Stimulated activated effector memory CD8-positive, alpha-beta T cell treated with anti-CD3 and anti-CD28 coated beads, Interleukin-12 subunit alpha, Interleukin-12 subunit beta, amount 100 ng/mL, for 72 hours (primary cell): ENCODE measurements at regions not wholly inside any gene's neighbourhood (a gene's known extent, or its start where the extent isn't known, plus 50 kb on each side); places are given as distances from the start of the nearest gene placed in this dataset.

Experiments
- ATAC-seq: fragments of 150-1000 bp; cut with Tn5 transposase; 2 replicates; pipeline ENCODE4 v1.10.0; 2021
- DNase-seq, 2 donors: peaks; one replicate each; pipeline ENCODE4 v3.0.0; 2021 to 2022; ENCODE audit warnings: low spot score in 2 of 2
- H3K27ac Mint-ChIP-seq: one replicate; pipeline ENCODE4 v1.8.0; 2022; ENCODE audit warnings: mild to moderate bottlenecking, mixed read lengths
- H3K36me3 Mint-ChIP-seq: one replicate; pipeline ENCODE4 v1.8.0; 2022; ENCODE audit warnings: mild to moderate bottlenecking, mixed read lengths
- H3K4me1 Mint-ChIP-seq: one replicate; pipeline ENCODE4 v1.8.0; 2022; ENCODE audit warnings: mixed read lengths
- H3K4me3 Mint-ChIP-seq: one replicate; pipeline ENCODE4 v1.8.0; 2022; ENCODE audit warnings: mild to moderate bottlenecking, mixed read lengths
- H3K9me3 Mint-ChIP-seq: one replicate; pipeline ENCODE4 v1.8.0; 2022; ENCODE audit warnings: mixed read lengths

GRCh38 chr7:17067691-17068090 is 185.9 kb upstream of the AGR3 start:
- no peak for DNase-seq
- ATAC-seq = no peak
- H3K9me3 Mint-ChIP-seq = no peaks in the 10 kb centered on the region
- no peaks in the 10 kb centered on the region for H3K36me3 Mint-ChIP-seq
- H3K27ac Mint-ChIP-seq = no peak overlapping the region
- H3K4me3 Mint-ChIP-seq = no peak overlapping the region
- H3K4me1 Mint-ChIP-seq = peaks cover 7% of the 10 kb centered on the region

- Mint-ChIP-seq H3K4me3 (no peak overlapping the region), H3K4me1 (peaks cover 7% of the 10 kb centered on the region), H3K36me3 (no peaks in the 10 kb centered on the region), H3K9me3 (no peaks in the 10 kb centered on the region), H3K27ac (no peak overlapping the region)
- peak; percentile 76 for ATAC-seq
- no peak for DNase-seq
Measured at GRCh38 chr7:17069146-17069545, 187.4 kb upstream of the AGR3 start.

GRCh38 chr7:17070231-17070708 is 188.5 kb upstream of the AGR3 start:
- no peaks in the 10 kb centered on the region for H3K36me3 Mint-ChIP-seq
- H3K27ac Mint-ChIP-seq = no peak overlapping the region
- no peak overlapping the region for H3K4me3 Mint-ChIP-seq
- no peak for ATAC-seq
- no peaks in the 10 kb centered on the region for H3K9me3 Mint-ChIP-seq
- no peak for DNase-seq
- peaks cover 7% of the 10 kb centered on the region for H3K4me1 Mint-ChIP-seq

GRCh38 chr7:17071866-17072265 is 190.1 kb upstream of the AGR3 start:
- Mint-ChIP-seq H3K4me1 (peaks cover 7% of the 10 kb centered on the region), H3K36me3 (no peaks in the 10 kb centered on the region), H3K4me3 (no peak overlapping the region), H3K27ac (no peak overlapping the region), H3K9me3 (no peaks in the 10 kb centered on the region)
- ATAC-seq (peak; percentile 69), DNase-seq (no peak)

- Mint-ChIP-seq H3K4me1 (no peaks in the 10 kb centered on the region), H3K27ac (no peak overlapping the region), H3K9me3 (no peaks in the 10 kb centered on the region), H3K36me3 (no peaks in the 10 kb centered on the region), H3K4me3 (no peak overlapping the region)
- ATAC-seq = no peak
- DNase-seq = no peak
Measured at GRCh38 chr7:17075601-17076255, 193.9 kb upstream of the AGR3 start.

- Mint-ChIP-seq H3K27ac (no peak overlapping the region), H3K9me3 (no peaks in the 10 kb centered on the region), H3K4me1 (no peaks in the 10 kb centered on the region), H3K4me3 (no peak overlapping the region), H3K36me3 (no peaks in the 10 kb centered on the region)
- ATAC-seq (no peak), DNase-seq (no peak)
Measured at GRCh38 chr7:17078298-17078697, 196.5 kb upstream of the AGR3 start.

GRCh38 chr7:17083392-17084165 is 201.8 kb upstream of the AGR3 start:
- ATAC-seq (no peak), DNase-seq (no peak)
- H3K27ac Mint-ChIP-seq = no peak overlapping the region

DNA sequence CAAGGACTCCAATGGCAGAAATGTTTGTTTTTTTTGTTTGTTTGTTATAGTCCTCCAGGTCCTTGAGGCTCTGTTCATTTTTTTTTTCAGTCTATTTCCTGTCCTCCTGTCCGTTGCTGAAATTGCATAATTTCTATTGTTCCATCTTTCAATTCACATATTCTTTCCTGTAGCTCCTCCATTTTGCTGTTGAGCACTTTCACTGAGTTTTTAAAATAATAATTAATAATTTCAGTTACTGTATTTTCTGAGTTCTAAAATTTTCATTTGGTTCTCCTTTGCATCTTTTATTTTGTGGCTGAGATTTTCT is 202.3 kb upstream of the AGR3 start:
- Mint-ChIP-seq H3K4me3 (no peak overlapping the region), H3K4me1 (no peaks in the 10 kb centered on the region), H3K9me3 (peaks cover 3% of the 10 kb centered on the region), H3K27ac (no peak overlapping the region), H3K36me3 (no peaks in the 10 kb centered on the region)
- no peak for DNase-seq
- ATAC-seq = no peak

More at GRCh38 chr7:17083392-17084165, 201.8 kb upstream of the AGR3 start:
- no peaks in the 10 kb centered on the region for H3K36me3 Mint-ChIP-seq
- H3K4me3 Mint-ChIP-seq = no peak overlapping the region
- H3K4me1 Mint-ChIP-seq = no peaks in the 10 kb centered on the region
- peaks cover 3% of the 10 kb centered on the region for H3K9me3 Mint-ChIP-seq

- no peak overlapping the region for H3K4me3 Mint-ChIP-seq
- H3K27ac Mint-ChIP-seq = no peak overlapping the region
- peaks cover 3% of the 10 kb centered on the region for H3K9me3 Mint-ChIP-seq
- H3K4me1 Mint-ChIP-seq = no peaks in the 10 kb centered on the region
- DNase-seq = no peak
- ATAC-seq = no peak
- no peaks in the 10 kb centered on the region for H3K36me3 Mint-ChIP-seq
Measured at GRCh38 chr7:17085186-17085585, 203.4 kb upstream of the AGR3 start.

DNA sequence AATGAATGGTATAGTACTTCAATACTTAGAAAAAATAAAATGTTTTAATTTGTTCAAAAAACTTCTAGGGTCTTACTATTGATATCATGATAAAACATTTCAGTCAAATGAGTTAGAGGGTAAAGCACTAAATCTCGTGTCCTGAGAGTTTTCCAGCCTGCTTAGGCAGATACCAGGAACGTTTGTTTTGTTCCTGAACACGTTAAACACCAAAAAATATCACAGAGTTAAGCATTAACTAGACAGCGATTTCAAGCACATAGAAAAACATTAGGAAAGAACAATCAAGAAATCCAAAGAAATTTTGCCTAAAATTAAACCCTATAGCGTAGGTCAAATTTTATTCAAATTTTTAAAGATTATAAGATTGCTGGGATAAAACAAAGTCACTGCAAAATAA is 204.6 kb upstream of the AGR3 start:
- H3K27ac Mint-ChIP-seq = no peak overlapping the region
- DNase-seq = no peak
- no peaks in the 10 kb centered on the region for H3K4me1 Mint-ChIP-seq
- H3K36me3 Mint-ChIP-seq = no peaks in the 10 kb centered on the region
- H3K4me3 Mint-ChIP-seq = no peak overlapping the region
- peaks cover 3% of the 10 kb centered on the region for H3K9me3 Mint-ChIP-seq
- no peak for ATAC-seq

DNA sequence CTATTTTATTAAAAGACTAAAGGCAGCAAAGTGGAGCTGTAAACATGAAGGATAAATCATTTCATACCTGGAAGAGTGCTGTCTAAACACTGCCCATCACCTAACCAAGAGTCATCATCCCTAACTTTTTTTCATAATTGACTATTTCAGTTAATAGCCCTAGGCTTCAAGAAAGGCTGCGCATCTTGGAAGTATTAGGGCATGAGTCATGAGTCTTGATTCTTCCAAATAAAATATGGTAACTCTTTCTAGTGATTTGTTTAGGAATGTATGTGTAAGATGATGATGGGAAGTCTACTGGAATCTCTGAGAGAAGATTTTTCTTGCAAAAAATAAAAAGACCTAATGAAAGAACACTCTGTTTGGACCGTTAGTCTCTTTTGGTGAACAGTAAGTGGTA is 207.7 kb upstream of the AHR start:
- Mint-ChIP-seq H3K9me3 (no peaks in the 10 kb centered on the region), H3K4me1 (no peaks in the 10 kb centered on the region), H3K36me3 (no peaks in the 10 kb centered on the region), H3K27ac (no peak overlapping the region), H3K4me3 (no peak overlapping the region)
- DNase-seq = no peak
- no peak for ATAC-seq

DNA sequence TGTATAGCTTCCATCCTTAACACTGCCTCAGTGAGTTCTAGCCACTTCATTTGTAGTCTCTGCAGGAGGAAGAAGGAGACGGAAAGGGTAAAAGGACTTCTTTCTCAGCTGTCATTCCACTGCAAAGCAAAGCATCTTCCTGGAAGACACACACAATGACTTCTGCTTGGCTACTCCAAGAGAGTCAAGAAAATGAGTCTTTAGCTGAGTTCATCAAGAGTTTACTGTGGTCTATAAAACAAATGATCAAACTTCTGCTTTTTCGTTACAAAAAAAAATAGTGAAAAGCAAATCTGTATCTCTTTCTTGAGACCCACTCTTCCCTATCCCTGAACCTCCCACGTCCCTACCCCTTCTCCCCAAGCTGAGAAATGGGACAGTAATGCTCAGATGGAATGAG is 205.0 kb upstream of the AHR start:
- ATAC-seq (no peak), DNase-seq (no peak)
- Mint-ChIP-seq H3K36me3 (no peaks in the 10 kb centered on the region), H3K9me3 (no peaks in the 10 kb centered on the region), H3K4me3 (no peak overlapping the region), H3K4me1 (peaks cover 6% of the 10 kb centered on the region), H3K27ac (no peak overlapping the region)

DNA sequence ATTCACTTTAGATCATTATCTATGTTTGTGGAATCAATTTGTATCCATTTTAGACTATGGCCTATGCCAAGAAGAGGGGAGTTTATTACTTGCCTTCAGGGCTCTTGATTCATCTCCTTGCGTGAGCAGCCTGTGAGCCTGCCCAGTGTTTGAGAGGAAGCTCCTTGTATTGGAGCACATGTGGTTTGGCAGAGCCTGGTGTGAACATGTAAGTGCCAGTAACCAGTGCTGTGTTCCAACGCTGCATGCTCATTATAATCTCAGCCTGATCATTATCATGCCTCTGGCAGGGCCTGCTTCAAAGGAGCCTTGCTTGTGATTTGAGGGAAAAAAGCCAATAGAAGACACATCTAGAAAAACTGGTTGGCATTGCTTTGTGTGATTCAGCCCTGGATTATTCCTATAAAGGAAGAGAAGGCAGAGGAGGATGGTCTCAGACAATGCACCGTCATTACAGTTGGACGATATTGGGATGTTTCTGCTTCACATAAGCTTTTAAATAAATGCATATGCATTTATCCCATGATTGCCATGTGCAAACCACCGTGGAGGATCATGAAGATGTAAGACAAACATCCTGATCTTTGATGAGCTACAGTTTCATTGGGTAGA is 203.4 kb upstream of the AHR start:
- Mint-ChIP-seq H3K4me3 (no peak overlapping the region), H3K36me3 (no peaks in the 10 kb centered on the region), H3K9me3 (no peaks in the 10 kb centered on the region), H3K4me1 (peaks cover 6% of the 10 kb centered on the region), H3K27ac (no peak overlapping the region)
- DNase-seq (no peak), ATAC-seq (no peak)

DNA sequence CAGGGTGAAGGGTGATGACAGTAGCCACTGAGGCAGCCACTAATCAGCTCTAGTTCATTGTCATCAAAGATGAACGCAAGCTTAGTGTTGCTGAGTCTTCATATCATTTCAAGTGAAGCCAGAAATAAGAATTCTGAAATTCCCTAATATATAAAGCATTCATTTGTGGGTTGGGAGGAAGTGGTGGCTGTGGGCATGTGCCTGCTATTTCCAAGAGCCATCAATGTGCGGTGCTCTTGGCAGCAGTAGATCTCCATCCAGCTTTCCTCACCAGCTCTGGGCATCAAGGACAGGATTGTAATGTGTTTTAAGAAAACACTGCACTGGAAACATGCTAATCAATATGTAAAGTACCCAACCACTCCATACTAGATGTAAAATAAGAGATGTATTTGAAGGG is 202.5 kb upstream of the AHR start:
- H3K4me3 Mint-ChIP-seq = no peak overlapping the region
- H3K9me3 Mint-ChIP-seq = no peaks in the 10 kb centered on the region
- DNase-seq (no peak), ATAC-seq (no peak)
- no peak overlapping the region for H3K27ac Mint-ChIP-seq
- no peaks in the 10 kb centered on the region for H3K36me3 Mint-ChIP-seq
- H3K4me1 Mint-ChIP-seq = peaks cover 6% of the 10 kb centered on the region

- peak; percentile 24 for ATAC-seq
- Mint-ChIP-seq H3K4me1 (peaks cover 6% of the 10 kb centered on the region), H3K9me3 (no peaks in the 10 kb centered on the region), H3K36me3 (no peaks in the 10 kb centered on the region), H3K27ac (no peak overlapping the region), H3K4me3 (peak overlapping the region; percentile 6)
- DNase-seq = no peak
Measured at GRCh38 chr7:17097668-17098297, 200.7 kb upstream of the AHR start.

DNA sequence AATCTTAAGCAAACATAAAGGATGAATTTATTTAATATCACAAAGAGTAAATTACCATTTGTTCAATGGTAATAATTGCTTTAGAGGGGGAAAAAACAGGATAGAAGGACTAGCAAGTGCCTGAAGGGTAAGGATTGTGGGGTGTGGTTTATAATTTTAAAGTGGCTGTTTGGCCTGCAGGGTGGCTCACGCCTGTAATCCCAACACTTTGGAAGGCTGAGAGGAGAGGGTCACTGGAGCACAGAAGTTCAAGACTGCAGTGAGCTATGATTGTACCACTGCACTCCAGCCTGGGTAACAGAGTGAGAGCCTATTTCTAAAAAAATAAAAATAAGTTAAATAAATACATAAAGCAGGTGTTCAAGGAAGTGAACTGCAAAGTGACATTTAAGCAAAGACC is 199.9 kb upstream of the AHR start:
- Mint-ChIP-seq H3K4me3 (no peak overlapping the region), H3K36me3 (no peaks in the 10 kb centered on the region), H3K27ac (no peak overlapping the region), H3K4me1 (peaks cover 6% of the 10 kb centered on the region), H3K9me3 (no peaks in the 10 kb centered on the region)
- ATAC-seq = no peak
- DNase-seq = no peak
